HUDEP-2 (cell line): ENCODE measurements at regions not wholly inside any gene's neighbourhood (a gene's known extent, or its start where the extent isn't known, plus 50 kb on each side); places are given as distances from the start of the nearest gene placed in this dataset.

Experiments used
- DNase-seq, 76 experiments: peaks; one replicate each; lab custom pipeline; 2025; ENCODE audit not compliant: unreplicated experiment in 76 of 76; lab: John Stamatoyannopoulos, UW

DNA sequence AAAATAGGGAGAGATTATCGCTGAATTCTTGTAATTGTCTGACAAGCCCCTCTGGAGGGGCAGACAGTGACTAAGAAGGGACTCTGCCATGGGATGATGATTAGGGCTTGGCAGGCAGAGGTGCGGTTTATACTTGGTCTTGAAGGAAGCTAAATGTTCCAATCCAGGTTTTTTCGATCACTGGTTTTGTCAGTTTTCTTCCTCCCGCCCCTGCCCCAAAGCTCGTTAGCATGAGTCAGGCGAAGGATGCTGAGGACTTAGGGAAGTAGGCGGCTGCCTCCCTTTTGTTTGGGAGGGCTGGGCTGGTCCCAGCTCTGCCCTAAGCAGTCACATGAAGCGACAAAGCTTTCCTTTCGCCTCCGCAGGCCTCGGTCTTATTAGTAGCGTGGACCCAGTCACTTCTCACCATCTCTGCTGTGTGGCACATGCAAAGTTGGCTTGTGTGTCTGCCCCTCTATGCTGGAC, 314.2 kb downstream of the CDC5L start:
- DNase-seq = no peak

DNA sequence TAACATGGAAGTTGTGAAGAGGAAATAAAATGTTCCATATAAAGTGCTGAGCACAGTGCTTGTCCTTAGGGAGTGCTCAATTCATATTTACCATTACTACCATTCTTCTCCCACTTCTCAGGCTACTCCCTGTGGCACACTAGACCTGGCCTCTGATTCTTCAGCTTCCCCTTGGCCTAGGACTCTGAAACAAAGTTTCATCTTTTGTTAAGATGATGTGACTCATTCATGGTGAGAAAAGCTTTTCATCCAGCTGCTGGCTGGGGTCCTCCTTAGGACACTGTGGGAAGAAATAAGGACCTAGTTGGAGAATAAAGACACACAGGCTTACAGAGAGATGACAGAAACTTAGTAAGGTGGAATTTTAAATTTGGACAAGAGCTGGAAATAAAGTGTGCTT, 314.8 kb downstream of the CDC5L start:
- DNase-seq = no peak

DNA sequence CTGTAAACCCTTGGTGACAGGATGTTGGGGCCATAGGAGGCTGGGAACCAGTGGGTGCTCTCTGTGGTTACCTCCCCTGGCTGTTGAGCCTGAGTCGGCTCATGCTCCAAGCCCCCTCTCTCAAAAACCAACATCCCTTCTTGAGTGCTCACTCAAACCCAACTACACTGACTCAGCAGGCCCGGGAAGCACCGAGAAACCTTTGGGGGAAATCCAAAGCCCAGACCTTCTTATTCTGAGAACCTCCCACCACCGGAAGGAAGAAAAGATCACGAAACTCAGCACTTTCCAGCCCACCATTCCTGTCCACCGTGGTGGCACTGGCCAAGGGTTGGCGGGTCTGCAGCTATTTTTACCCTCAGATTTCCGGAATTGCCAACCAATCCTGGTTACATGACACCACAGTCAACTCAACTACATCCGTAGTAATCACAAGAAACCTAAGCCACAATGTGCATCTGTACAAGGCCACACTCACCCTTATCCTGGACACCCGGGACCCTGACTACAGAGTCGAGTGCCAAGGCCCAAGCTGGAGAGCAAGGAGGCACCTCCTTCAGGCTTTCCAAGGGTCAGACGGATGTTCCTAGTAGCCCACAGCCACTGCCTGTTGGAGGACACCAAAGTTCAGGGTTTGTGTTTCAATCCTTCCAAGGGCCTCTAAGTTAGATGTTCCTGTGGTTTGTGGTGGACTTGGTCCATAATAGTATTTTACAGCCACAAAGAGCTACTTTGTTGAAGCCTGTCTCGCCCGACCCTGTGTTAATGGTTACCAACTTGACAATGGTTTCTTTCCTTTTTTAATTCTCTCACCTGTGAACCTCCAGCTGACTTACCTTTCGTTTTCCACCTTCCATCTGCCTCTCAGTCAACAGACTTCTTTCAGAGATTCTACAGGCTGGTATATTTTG, 317.0 kb downstream of the CDC5L start:
- no peak for DNase-seq

- no peak for DNase-seq
These were observed 318.1 kb downstream of the CDC5L start for GRCh38 chr6:44705596-44705995.

DNA sequence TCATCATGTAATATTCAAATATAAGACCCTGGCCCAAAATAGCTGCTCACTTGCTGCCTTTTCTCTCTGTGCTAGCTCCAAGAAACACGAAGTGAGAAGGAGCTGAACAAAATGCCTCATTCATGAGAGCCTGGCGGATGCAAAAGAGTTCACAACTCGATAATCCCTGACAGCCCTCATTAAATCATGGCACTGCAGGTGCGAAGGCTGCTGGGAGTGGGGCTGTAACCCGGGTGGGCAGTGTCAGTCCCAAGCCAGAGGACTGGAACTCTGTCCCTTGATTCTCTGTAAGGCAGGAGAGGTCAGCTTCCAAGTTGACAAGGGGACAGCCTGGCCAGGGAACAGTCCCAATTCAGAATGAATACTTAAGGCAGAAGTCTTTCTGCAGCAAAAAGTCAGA, 318.5 kb downstream of the CDC5L start:
- DNase-seq = no peak

DNA sequence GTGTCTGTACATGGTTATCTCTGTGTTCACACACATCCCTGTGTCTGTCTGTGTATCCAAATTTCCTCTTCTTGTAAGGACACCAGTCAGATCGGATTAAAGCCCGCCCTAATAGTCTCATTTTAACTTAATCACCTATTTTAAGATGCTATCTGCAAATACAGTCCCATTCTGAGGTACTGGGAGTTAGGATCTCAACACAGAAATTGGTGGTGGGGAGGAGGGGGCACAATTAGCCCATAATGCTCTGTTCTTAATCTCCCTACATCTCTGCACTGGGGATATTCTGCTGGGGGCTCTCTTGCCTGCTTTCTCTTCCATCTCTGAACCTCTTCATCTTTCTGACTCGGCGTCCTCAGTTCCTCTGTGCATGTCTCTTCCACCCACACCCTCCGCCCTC, 320.7 kb downstream of the CDC5L start:
- no peak for DNase-seq

DNA sequence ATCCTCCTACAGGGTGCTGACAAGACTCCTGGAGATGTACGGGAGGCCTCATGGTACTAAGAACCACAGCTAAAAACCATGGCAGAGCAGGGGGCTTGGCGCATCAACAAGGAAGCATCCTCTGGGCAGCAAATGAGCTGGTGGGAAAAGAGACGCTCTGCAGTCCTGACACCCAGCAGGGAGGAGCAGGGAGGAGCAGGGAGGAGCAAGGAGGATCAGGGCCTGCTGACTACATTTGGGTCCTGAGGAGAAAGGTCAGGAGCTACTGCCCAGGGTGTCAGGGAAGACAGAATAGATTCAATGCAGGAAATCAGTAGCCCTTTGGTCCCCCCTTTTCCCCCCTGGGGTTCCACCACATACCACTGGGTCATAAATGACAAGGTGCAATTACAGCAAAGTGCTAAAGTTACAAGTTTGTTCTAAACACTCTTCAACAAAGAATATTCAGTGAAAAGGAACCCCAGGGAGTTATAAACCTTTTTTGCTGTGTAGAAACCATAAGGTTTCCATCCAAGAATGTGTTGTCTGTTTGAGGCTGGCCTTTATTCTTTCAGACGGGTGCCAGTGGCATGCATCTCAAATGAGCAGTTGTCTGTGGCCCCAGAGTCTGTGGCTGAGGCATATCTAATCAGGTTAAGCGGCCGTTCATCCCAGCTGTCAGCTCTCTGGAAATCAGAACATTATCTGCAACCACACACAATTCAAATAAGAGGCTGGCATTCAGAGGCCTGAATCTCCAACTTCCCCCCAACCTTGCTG, 325.0 kb downstream of the CDC5L start:
- peak in 1 of 76 experiments; percentile 2 for DNase-seq

DNA sequence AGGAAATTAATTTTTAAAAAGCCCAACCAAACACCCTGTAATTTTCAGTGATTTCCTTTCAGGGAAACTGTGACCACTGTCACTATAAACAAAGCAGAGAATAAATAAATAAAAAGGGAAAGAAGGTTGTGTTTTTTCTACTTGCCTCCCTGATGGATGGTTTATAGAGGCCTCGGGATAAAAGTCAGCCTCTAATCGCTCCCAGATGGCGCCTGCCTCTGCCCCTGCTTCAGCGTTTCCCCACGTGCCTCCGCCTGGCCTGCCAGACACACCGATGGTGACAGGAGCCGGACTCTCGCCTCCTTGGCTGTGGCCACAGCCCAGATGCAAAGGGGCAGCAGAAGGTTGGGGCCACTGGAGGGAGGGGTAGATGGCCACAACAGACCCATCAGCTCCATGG, 327.7 kb downstream of the CDC5L start:
- no peak for DNase-seq

DNA sequence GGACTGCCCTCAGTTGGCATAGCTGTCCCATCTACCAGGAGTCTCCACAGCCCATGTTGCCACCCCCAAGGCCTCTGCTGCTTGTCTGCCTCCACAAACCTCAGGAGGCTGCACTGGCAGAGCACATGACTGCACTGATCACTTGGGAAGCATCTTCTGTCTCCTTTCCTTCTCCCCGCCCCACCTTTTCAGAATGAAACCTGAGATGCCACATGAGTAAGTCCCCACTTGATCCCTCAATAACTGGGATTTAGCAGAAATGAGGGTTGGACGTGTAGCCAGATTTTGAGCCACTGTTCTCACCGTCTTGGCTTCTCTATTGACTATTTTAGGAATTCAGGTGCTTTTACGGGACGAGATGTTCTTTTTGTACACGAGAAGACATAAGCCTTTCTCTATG, 328.4 kb downstream of the CDC5L start:
- no peak for DNase-seq

GRCh38 chr6:44717431-44717830, 329.9 kb downstream of the CDC5L start:
- no peak for DNase-seq

- no peak for DNase-seq
These were observed 334.6 kb downstream of the CDC5L start for GRCh38 chr6:44721954-44722578.

GRCh38 chr6:44722736-44723135, 335.2 kb downstream of the CDC5L start:
- no peak for DNase-seq

DNA sequence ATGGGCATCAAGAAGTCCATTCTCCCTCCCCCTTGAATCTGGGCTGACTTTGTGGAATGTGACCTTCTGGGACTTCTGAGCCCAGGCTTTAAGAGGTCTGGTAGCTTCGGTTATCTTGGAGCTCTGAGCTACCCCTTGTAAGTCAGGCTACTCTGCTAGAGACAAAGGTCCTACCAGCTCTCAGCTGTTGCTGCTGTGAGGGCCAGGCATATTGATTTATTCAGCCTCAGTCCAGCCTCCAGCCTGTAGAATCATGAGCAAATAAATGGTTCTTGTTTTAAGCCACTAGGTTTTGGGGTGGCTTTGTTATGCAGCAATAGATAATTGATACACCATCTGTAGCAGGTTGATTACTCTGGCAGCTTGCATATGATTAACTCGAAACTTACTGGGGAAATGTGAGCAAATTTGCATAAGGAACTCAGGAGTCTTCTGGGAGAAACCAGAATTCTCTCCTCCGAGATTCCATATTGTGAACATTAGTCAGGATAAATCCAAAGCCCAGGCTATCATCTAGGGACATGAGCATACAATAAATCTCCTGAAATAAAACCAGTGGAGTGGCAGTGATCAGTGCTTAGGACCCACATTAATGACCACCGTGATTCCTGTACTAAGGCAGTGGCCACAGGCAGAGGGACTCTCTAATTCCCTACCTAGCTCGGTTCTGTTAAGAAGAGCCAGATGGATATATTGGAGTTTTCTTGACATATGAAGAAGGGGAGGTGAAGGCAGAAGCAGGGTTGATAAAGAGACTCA, 336.1 kb downstream of the CDC5L start:
- no peak for DNase-seq

GRCh38 chr6:44725070-44725469, 337.6 kb downstream of the CDC5L start:
- no peak for DNase-seq

DNA sequence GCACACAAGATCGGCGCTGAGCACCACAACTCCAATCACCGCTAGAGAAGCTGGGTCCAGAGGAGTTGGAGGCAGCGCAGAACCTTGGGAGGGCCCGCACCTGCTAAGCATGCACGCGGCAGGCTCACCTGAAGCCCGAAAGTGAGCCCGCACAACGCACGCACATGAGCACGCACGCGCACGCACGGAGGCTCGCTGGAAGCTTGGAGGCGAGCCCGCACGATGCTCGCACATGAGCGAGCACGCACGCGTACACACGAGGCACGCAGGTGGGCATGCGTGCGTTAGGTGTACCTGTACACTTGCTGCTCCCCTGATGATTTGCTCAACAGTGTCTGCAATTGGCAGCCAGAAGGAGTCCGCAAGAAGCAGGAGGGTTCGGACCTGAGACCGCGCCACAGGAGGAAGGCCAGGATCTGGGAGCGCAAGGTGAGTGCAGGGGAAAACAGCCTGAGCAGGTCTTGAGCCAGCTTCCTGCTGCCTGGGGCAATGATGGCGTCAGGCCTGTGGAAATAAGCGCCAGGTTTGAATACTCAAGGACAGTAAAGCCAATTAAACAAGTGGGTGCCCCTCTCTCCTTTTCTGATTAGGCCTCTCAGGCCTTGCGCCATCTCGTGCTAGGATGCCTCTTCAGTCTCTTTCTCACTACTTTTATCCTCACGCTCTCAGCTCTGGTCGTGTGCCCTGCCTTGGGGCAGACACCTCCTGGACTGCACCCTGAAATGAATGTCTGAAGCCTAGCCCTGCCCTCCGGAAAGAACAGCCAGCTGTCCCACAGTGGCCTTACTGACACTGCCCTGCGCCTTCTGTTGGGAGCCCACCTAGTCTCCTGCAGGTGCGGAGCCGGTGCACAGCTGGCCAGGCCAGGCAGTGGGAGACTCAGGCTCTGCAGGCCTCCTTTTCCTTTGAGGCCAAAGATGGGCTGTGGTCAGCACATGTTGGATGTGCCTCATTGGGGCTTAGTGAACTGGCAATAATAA, 340.4 kb downstream of the CDC5L start:
- no peak for DNase-seq

DNA sequence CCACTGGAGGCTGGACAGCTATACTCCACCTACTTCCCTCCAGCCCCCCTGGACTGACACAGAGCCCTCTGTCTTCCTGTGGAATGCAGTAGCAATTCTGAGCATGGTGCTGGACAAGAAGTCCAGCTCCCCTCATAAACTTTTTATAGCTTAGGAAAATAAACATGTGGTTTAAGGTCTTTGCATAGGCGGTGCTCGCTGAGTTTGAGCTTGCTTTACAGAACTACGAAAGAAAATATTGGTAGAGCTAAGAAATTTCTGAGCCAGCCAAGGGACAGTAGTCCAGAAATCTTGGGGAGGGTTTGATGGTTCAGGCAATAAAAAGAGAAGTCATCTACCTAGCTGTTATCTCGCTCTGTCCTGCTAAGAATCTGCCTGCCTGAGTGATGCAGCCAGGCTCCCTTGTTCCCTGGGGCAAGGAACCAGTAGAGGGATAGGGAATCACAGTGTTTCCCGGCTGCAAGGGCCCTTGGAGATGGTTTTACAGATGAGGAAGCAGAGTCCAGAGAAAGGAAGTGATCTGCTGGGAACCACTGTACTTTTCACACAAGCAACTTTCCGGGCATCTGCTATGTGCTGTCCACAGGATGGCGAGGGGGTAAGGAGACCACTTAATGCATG, 343.4 kb downstream of the CDC5L start:
- DNase-seq = no peak

GRCh38 chr6:44731485-44732095, 344.1 kb downstream of the CDC5L start:
- no peak for DNase-seq

DNA sequence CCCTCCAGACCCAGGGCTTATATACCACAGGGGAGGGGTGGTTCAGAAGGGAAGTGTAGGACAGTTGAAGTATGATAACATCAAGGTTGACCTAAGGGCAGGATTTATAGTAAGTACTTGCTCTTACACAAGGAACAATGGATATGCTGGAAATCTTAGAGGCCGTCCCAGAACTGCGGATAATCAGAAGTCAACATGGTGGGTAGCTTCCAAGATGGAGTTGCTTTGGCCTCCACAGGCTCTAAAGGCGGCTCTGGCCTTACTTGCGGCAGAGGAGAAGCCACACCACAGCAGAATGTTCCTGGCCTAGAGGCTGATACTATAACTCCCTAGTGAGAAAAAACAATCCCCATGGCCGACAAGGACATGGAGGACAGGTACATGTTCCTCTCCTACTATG, 344.7 kb downstream of the CDC5L start:
- DNase-seq = no peak

- no peak for DNase-seq
These were observed 345.6 kb downstream of the CDC5L start for GRCh38 chr6:44733126-44733525.
